Vagina (tissue), 2 donors: ENCODE measurements at regions not wholly inside any gene's neighbourhood (a gene's known extent, or its start where the extent isn't known, plus 50 kb on each side); places are given as distances from the start of the nearest gene placed in this dataset.

ENCODE experiments used
- POLR2A ChIP-seq, 2 donors: fragments of 450-650 bp; IDR thresholded peaks; one replicate each; pipeline ENCODE4 v1.6.1; 2017; ENCODE audit warnings: antibody characterized with exemption in 2 of 2, mild to moderate bottlenecking in 2 of 2, moderate library complexity in 2 of 2
- POLR2AphosphoS5 ChIP-seq, 2 donors: sonication (generic); formaldehyde crosslinking; IDR thresholded peaks; one replicate each; pipeline ENCODE4 v1.9.0; 2017; ENCODE audit warnings: antibody characterized with exemption in 2 of 2, mild to moderate bottlenecking in 2 of 2, low read depth in 1 of 2; ENCODE audit not compliant: insufficient read depth in 1 of 2
- TF ChIP-seq, protein P1 (sequence below), 3 experiments: fragments of 450-650 bp in 2 of 3; fragments of 200-600 bp in 1 of 3; sonication (generic) in 1 of 3; IDR thresholded peaks; one replicate each; pipeline ENCODE4 v1.5.1; 2017 to 2019; ENCODE audit warnings: antibody characterized with exemption in 3 of 3, mild to moderate bottlenecking in 2 of 3, moderate library complexity in 2 of 3

- TF ChIP-seq, protein P1, sequence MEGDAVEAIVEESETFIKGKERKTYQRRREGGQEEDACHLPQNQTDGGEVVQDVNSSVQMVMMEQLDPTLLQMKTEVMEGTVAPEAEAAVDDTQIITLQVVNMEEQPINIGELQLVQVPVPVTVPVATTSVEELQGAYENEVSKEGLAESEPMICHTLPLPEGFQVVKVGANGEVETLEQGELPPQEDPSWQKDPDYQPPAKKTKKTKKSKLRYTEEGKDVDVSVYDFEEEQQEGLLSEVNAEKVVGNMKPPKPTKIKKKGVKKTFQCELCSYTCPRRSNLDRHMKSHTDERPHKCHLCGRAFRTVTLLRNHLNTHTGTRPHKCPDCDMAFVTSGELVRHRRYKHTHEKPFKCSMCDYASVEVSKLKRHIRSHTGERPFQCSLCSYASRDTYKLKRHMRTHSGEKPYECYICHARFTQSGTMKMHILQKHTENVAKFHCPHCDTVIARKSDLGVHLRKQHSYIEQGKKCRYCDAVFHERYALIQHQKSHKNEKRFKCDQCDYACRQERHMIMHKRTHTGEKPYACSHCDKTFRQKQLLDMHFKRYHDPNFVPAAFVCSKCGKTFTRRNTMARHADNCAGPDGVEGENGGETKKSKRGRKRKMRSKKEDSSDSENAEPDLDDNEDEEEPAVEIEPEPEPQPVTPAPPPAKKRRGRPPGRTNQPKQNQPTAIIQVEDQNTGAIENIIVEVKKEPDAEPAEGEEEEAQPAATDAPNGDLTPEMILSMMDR (IDR thresholded peaks at IDR 0.05) = no peak
- TF ChIP-seq POLR2AphosphoS5 (IDR thresholded peaks at IDR 0.05; ENCODE audit: insufficient read depth in 1 of 2, low read depth in 1 of 2) (no peak), POLR2A (IDR thresholded peaks at IDR 0.05) (no peak)
These were observed 435.4 kb upstream of the KHDRBS2 start for GRCh38 chr6:62721408-62721807.
